Keratinocyte (primary cell): ENCODE measurements at regions not wholly inside any gene's neighbourhood (a gene's known extent, or its start where the extent isn't known, plus 50 kb on each side); places are given as distances from the start of the nearest gene placed in this dataset.

Experiments used
- DNase-seq: peaks from one replicate; pipeline ENCODE4 v3.0.0-alpha.2; 2011; ENCODE audit warnings: low read depth, missing footprints, low spot score
- FAIRE-seq: peaks from 2 replicates; lab custom pipeline; 2011; peaks lifted over from hg19 to GRCh38; lab: Jason Lieb, UNC
- H2AFZ ChIP-seq: 2 replicates; pipeline ENCODE4 v1.6.0; 2012; ENCODE audit warnings: low read length, control low read depth, inconsistent platforms; ENCODE audit not compliant: control insufficient read depth
- H3K27ac ChIP-seq: 2 replicates; pipeline ENCODE4 v1.5.1; 2011; ENCODE audit warnings: low read length; ENCODE audit not compliant: control insufficient read depth, insufficient read depth
- H3K27me3 ChIP-seq: 3 replicates; pipeline ENCODE4 v1.6.0; 2011; ENCODE audit warnings: low read length; ENCODE audit not compliant: control insufficient read depth, insufficient read depth; ENCODE audit errors: extremely low read depth
- H3K36me3 ChIP-seq, 2 experiments: 2 replicates in 1 of 2; 3 replicates in 1 of 2; pipeline ENCODE4 v1.5.1; 2011; ENCODE audit warnings: low read length in 2 of 2, mild to moderate bottlenecking in 1 of 2; ENCODE audit not compliant: control insufficient read depth in 2 of 2, insufficient read depth in 2 of 2; ENCODE audit errors: extremely low read depth in 1 of 2
- H3K4me1 ChIP-seq: 3 replicates; pipeline ENCODE4 v1.5.1; 2011; ENCODE audit warnings: low read length; ENCODE audit not compliant: control insufficient read depth, insufficient read depth; ENCODE audit errors: extremely low read depth
- H3K4me2 ChIP-seq: 3 replicates; pipeline ENCODE4 v1.6.0; 2011; ENCODE audit warnings: low read depth, low read length; ENCODE audit not compliant: control insufficient read depth, insufficient read depth; ENCODE audit errors: extremely low read depth
- H3K4me3 ChIP-seq, 3 experiments: fragments of 200-600 bp in 1 of 3; sonication (generic) in 1 of 3; 2 replicates in 2 of 3; 3 replicates in 1 of 3; pipeline ENCODE4 v1.5.1; 2011 to 2016; ENCODE audit warnings: low read length in 3 of 3, mild to moderate bottlenecking in 3 of 3, control low read depth in 2 of 3, inconsistent platforms in 1 of 3, low read depth in 1 of 3, mixed read lengths in 1 of 3, mixed run types in 1 of 3, moderate library complexity in 1 of 3; ENCODE audit not compliant: control insufficient read depth in 2 of 3, insufficient read depth in 2 of 3; ENCODE audit errors: extremely low read depth in 1 of 3
- H3K79me2 ChIP-seq: 2 replicates; pipeline ENCODE4 v1.6.0; 2012; ENCODE audit warnings: low read length; ENCODE audit not compliant: control insufficient read depth, insufficient read depth
- H3K9ac ChIP-seq: 3 replicates; pipeline ENCODE4 v1.6.0; 2011; ENCODE audit warnings: low read length; ENCODE audit not compliant: control insufficient read depth, insufficient read depth; ENCODE audit errors: extremely low read depth
- H3K9me1 ChIP-seq: 3 replicates; pipeline ENCODE4 v1.6.0; 2011; ENCODE audit warnings: low read length; ENCODE audit not compliant: control insufficient read depth, insufficient read depth; ENCODE audit errors: extremely low read depth
- H3K9me3 ChIP-seq: 2 replicates; pipeline ENCODE4 v1.5.1; 2012; ENCODE audit warnings: low read depth, low read length; ENCODE audit not compliant: control insufficient read depth
- H4K20me1 ChIP-seq: 3 replicates; pipeline ENCODE4 v1.6.0; 2011; ENCODE audit warnings: low read length; ENCODE audit not compliant: control insufficient read depth, insufficient read depth; ENCODE audit errors: extremely low read depth
- EZH2 ChIP-seq: IDR thresholded peaks from one replicate; pipeline ENCODE4 v1.6.1; 2012; ENCODE audit warnings: inconsistent platforms, mild to moderate bottlenecking, low read length, moderate library complexity
- dilution Hi-C: fragments of 300-500 bp; cut with MboI; formaldehyde crosslinking; loops from one replicate; pipeline ENCODE4 v1.7.0; 2020; ENCODE audit warnings: low sequenced_read_pairs; ENCODE audit not compliant: extremely low pct_ligation_motif_present
- TF ChIP-seq, protein P1 (sequence below), 3 experiments: IDR thresholded peaks in 1 of 3; conservative IDR thresholded peaks in 1 of 3; optimal IDR thresholded peaks in 1 of 3; 2 replicates in 2 of 3; 3 replicates in 1 of 3; pipeline versions ENCODE3 to v1.5.1; 2011; ENCODE audit warnings: low read length in 3 of 3, mild to moderate bottlenecking in 3 of 3, moderate library complexity in 2 of 3, control low read depth in 1 of 3, inconsistent platforms in 1 of 3; ENCODE audit not compliant: insufficient read depth in 2 of 3; ENCODE audit errors: extremely low read depth in 1 of 3

DNA sequence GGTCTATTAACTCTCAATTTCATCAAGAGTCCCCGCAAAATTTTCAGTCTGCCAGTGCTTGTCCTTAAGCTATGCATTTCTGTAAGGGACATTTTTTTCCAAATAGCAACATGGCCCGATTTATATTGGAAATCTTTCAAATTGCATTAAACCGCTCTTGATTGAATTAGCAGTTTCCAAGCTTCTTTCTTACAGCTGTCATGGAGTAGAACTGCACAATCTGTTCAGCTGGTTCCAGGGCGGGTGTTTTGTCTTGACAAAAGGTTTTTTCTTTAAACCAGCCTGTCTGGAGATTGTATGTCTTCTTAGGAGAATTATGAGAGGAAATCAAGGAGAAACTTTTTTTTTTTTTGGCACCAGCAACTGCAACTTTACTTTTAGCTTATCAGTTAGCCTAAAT is 185.8 kb downstream of the ALG10B start:
- Histone ChIP-seq H2AFZ (no peak overlapping the region), H3K4me2 (no peak overlapping the region)
- FAIRE-seq: no peak

DNA sequence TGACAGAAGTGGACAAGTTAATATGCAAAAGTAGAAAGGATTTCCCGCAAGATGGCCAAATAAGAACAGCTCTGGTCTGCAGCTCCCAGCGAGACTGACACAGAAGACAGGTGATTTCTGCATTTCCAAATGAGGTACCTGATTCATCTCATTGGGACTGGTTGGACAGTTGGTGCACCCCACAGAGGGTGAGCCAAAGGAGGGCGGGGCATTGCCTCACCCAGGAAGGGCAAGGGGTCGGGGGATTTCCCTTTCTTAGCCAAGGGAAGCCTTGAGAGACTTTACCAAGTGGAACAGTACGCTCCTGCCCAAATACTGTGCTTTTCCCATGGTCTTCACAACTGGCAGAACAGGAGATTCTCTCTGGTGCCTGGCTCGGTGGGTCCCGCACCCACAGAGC is 191.3 kb downstream of the ALG10B start:
- FAIRE-seq (no peak), DNase-seq (no peak)
- no peaks in the 10 kb centered on the region for H3K36me3 ChIP-seq
- no peak overlapping the region for H3K9ac ChIP-seq
- no peak overlapping the region for H3K27ac ChIP-seq
- no peak overlapping the region for H3K4me2 ChIP-seq
- H4K20me1 ChIP-seq: no peaks in the 10 kb centered on the region
- no peaks in the 10 kb centered on the region for H3K79me2 ChIP-seq
- H3K27me3 ChIP-seq: no peaks in the 10 kb centered on the region
- no peak for TF ChIP-seq EZH2
- TF ChIP-seq, protein P1, sequence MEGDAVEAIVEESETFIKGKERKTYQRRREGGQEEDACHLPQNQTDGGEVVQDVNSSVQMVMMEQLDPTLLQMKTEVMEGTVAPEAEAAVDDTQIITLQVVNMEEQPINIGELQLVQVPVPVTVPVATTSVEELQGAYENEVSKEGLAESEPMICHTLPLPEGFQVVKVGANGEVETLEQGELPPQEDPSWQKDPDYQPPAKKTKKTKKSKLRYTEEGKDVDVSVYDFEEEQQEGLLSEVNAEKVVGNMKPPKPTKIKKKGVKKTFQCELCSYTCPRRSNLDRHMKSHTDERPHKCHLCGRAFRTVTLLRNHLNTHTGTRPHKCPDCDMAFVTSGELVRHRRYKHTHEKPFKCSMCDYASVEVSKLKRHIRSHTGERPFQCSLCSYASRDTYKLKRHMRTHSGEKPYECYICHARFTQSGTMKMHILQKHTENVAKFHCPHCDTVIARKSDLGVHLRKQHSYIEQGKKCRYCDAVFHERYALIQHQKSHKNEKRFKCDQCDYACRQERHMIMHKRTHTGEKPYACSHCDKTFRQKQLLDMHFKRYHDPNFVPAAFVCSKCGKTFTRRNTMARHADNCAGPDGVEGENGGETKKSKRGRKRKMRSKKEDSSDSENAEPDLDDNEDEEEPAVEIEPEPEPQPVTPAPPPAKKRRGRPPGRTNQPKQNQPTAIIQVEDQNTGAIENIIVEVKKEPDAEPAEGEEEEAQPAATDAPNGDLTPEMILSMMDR (optimal IDR thresholded peaks at IDR 0.05 in 1 of 3, IDR thresholded peaks at IDR 0.05 in 1 of 3, conservative IDR thresholded peaks at IDR 0.05 in 1 of 3; ENCODE audit: extremely low read depth in 1 of 3, insufficient read depth in 2 of 3, low read length in 3 of 3): no peak
- dilution Hi-C loops: no loop called here
- H3K9me3 ChIP-seq: no peaks in the 10 kb centered on the region
- no peak overlapping the region for H2AFZ ChIP-seq
- H3K9me1 ChIP-seq: no peaks in the 10 kb centered on the region
- H3K4me1 ChIP-seq: no peaks in the 10 kb centered on the region
- H3K4me3 ChIP-seq: no peak overlapping the region

More for the DNA sequence above, 185.8 kb downstream of the ALG10B start:
- Histone ChIP-seq H3K9me1 (no peaks in the 10 kb centered on the region), H3K27ac (no peak overlapping the region), H3K9me3 (no peaks in the 10 kb centered on the region), H3K36me3 (no peaks in the 10 kb centered on the region), H3K27me3 (no peaks in the 10 kb centered on the region), H3K79me2 (no peaks in the 10 kb centered on the region), H3K9ac (no peak overlapping the region), H3K4me3 (no peak overlapping the region), H4K20me1 (no peaks in the 10 kb centered on the region), H3K4me1 (no peaks in the 10 kb centered on the region)
- TF ChIP-seq EZH2: no peak
- TF ChIP-seq, protein P1 (optimal IDR thresholded peaks at IDR 0.05 in 1 of 3, IDR thresholded peaks at IDR 0.05 in 1 of 3, conservative IDR thresholded peaks at IDR 0.05 in 1 of 3; ENCODE audit: extremely low read depth in 1 of 3, insufficient read depth in 2 of 3, low read length in 3 of 3): no peak
- dilution Hi-C loops: no loop called here
- no peak for DNase-seq
